NOMO-1 treated with DMSO at 0.1 percent for 48 hours (cell line): ENCODE measurements at regions not wholly inside any gene's neighbourhood (a gene's known extent, or its start where the extent isn't known, plus 50 kb on each side); places are given as distances from the start of the nearest gene placed in this dataset.
"Not testable (repeated sequence)": the region's sequence is repeated elsewhere in the genome, so short reads cannot be mapped to it uniquely, and the experiment has no call there.

Source experiments
- DNase-seq: peaks from one replicate; lab custom pipeline; 2025; ENCODE audit not compliant: unreplicated experiment; lab: John Stamatoyannopoulos, UW

DNA sequence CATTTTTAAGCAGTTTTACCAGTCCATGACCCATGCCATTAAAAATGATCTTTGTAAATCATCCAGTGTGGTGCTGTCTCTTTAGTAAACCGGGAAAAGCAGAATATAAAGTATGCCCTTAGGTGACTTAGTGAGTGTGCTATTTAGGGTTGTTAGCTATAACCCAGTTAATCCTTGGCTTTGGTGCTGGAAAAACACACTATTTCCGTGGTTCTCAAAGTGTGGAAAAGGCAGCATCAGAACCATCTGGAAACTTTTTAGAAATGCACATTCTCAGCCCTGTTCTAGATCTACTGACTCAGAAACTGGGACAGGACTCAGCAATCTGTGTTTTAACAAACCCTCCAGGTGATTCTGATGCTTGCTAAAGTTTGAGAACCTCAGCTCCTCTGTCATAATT, 123.6 kb upstream of the ZNF608 start:
- no peak for DNase-seq

DNA sequence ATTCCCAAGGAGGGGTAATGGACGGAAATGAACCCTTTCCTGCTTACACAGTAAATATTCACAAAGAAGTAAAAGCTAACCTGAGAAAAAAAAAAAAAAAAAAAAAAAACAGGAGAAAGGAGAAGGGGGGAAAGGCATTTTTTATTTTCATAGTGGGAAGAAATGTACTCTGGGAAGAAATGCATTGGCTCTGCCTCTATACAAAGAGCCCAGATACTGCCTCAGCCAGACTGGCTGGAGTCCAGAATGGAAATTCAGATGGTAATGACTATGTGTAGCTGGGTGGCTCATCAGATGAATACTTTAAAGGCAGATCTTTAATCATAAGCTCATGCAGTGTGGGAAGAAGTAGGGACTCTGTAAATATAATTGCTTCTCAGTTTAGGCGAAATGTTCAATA, 124.9 kb upstream of the ZNF608 start:
- DNase-seq = no peak

DNA sequence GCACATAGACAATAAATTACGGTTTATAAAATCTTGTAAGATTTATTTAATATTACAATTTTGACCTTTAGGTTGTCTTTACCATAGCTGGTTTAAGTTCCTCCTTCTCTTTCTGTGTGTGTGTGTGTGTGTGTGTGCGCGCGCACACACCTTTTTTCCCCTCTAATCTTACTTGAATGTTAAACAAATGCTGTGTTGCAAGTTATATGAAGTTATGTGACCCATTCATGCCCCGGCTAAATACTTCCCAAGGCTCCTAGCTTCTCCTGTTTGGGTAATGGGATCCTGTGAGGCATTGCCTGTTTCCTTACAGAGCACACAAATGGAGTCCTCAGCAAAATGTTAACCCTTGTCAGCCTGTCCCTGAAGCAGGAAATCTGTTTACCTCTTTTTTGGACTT, 125.6 kb upstream of the ZNF608 start:
- DNase-seq = no peak

GRCh38 chr5:124872615-124873014, 126.2 kb upstream of the ZNF608 start:
- no peak for DNase-seq

GRCh38 chr5:124873188-124873587, 126.7 kb upstream of the ZNF608 start:
- no peak for DNase-seq

- no peak for DNase-seq
Measured at GRCh38 chr5:124873713-124874112, 127.3 kb upstream of the ZNF608 start.

- DNase-seq = no peak
Measured at GRCh38 chr5:124876566-124876965, 130.1 kb upstream of the ZNF608 start.

DNA sequence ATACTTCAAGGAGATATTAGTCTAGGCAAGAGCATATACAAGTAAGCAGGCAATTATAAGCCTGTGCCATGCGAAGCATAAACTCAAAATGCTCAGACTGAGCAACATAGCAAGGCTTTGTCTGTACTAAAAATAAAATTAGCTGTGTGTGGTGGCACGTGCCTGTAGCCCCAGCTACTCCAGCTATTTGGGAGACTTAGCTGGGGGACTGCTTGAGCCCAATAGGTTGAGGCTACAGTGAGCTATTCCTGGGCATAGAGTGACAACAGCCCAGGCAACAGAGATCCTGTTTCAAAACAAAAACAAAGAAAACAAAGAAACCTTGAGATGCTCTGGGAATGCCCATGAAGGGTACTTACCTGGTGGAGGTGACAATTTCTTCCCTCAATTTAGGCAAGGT, 130.5 kb upstream of the ZNF608 start:
- no peak for DNase-seq

- DNase-seq = no peak
Measured at GRCh38 chr5:124877501-124878146, 131.2 kb upstream of the ZNF608 start.

GRCh38 chr5:124878583-124879342, 132.3 kb upstream of the ZNF608 start:
- DNase-seq = peak; percentile 84

DNA sequence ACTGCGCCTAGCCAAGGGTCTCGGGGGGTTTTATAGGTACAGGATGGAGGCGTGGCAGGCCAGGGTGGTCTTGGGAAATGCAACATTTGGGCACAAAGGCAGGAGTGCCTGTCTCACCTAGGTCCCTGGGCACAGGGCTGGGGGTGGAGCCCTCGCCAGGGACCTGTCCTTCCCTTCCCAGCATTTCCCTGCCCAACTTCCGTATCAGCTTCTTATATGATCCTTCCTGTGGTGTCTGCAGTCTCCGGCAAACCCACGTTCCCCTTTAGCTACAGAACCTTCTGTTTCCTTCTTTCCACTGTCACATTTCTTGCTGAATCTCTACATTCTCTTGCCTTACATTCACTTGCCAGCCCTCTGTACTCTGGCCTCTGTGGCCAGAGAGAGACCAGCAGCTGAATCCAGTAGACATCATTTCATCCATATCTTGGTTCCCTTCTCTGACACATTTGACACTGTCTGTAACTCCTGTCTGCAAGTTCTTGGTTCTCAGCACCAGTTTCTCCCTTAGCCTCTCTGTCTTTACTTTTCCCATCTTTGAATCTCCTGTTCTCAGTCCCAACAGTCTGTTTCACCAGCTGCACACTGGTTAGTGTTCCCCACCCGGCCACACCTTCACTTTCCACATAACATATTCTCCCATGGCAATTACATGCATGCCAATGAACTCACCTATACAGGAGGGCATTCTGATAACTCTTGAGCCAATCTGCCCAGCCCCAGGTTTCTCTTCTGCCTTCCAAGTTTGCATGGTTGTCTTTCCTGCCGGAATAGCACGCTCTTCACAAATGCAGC, 134.7 kb upstream of the ZNF608 start:
- DNase-seq = peak; percentile 15

DNA sequence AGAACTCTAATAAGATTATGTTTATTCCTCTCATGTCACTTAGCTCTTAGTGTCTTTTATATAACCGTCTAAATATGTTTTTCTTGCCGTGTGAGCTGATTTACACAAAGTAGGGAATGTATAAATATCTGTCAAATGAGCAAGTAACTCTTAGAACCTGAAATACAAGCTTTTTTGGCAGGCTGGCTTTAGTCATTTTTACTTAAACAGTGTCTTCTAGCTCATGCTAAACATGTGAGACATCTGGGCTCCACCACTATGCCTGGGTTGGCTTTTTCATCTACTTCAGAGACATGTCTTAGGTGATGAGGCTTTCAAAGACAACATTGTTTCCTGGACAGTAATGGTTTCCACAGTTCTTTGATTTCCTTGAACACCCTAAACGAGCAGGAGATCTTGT, 137.2 kb upstream of the ZNF608 start:
- DNase-seq = no peak

GRCh38 chr5:124884114-124884513, 137.7 kb upstream of the ZNF608 start:
- DNase-seq = no peak

- DNase-seq = no peak
Measured at GRCh38 chr5:124885490-124885889, 139.1 kb upstream of the ZNF608 start.

GRCh38 chr5:124887223-124887622, 140.8 kb upstream of the ZNF608 start:
- no peak for DNase-seq

DNA sequence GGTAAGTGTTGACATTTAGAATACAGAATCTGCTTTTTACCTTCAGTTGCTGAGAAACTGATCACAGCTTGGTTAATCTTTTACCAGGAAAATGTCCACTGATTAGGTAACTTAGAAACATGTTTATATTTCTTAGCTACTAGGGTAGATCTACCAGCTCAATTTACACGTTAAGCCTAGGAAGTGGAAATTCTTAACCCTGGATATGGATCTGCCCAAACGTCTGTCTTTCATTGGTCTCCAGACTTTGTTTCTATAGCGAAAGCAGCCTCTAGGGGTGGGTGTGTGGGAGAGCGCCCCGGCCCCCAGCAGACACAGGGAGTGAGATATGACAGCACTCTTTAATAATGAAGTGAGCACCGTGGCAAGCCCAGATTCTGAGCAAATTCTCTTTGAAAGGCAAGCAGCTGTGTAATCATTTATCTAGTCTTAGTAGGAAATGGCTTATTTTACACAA, 141.6 kb upstream of the ZNF608 start:
- DNase-seq = no peak

GRCh38 chr5:124888622-124889485, 142.4 kb upstream of the ZNF608 start:
- no peak for DNase-seq

DNA sequence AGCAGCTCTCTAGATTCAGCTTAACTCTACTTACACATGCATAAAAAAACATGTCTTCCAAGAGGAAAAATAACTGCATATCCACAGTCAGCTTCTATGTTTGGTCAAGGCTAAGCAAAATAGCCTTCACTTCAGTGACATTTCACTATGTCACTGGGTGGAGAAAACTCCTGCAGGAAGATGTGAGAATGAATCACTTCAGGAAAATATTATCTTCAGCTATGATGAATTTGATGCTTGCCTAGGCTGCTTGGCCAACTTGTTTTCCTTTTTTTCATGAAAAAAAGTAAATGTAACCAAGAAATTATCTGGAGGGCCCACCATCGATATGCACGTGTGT, 143.0 kb upstream of the ZNF608 start:
- DNase-seq = no peak

GRCh38 chr5:124889850-124890249, 143.4 kb upstream of the ZNF608 start:
- no peak for DNase-seq

DNA sequence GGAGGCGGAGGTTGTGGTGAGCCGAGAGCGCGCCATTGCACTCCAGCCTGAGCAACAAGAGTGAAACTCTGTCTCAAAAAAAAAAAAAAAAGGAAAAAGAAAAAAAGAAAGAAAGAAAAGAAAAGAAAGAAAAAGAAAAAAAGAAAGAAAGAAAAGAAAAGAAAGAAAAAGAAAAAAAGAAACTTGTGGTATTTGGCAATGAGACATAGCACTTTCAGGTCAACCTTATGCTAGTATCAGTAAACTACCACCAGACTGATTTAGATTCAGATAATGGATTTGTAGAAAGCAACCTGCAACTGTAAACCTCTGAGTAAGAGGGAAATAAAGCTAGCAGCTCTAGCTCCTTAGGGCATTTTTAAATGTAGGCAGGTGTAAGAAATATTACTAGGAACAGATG, 144.0 kb upstream of the ZNF608 start:
- not testable (repeated sequence) for DNase-seq

DNA sequence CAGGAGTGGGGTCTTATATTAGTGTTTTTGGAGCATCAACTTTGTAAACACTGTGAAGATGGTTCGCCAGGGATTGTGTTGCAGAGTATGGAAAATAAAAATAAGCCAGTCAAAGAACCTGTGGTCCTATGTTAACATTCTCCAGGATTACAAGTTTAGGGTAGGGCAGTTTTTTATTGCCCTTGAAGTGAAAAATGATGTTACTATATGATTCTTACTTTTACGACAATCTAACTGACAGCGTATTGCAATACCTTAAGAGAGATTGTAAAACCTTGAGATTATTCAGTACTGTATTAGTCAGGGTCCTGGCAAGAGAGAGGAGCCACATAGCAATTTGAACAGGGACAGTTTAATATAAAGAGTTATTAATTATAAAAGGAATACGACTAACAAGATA, 144.7 kb upstream of the ZNF608 start:
- DNase-seq = no peak
